Right ventricle myocardium inferior (tissue), 1 donor: ENCODE measurements at regions not wholly inside any gene's neighbourhood (a gene's known extent, or its start where the extent isn't known, plus 50 kb on each side); places are given as distances from the start of the nearest gene placed in this dataset.

Experiments used
- ATAC-seq: fragments of 200-7000 bp; cut with Tn5 transposase; one replicate; pipeline ENCODE4 v1.9.1; 2020; ENCODE audit warnings: mild to moderate bottlenecking, moderate library complexity
- DNase-seq: peaks from one replicate; pipeline ENCODE4 v3.0.0; 2021; ENCODE audit errors: missing footprints
- intact Hi-C: fragments of 100-400 bp; cut with DNase I; formaldehyde crosslinking; loops from one replicate; pipeline ENCODE4 v1.11.0; 2022
- donor health status: DM: no; HTN: yes; CAD: no; lungs with severe emphysema.

DNA sequence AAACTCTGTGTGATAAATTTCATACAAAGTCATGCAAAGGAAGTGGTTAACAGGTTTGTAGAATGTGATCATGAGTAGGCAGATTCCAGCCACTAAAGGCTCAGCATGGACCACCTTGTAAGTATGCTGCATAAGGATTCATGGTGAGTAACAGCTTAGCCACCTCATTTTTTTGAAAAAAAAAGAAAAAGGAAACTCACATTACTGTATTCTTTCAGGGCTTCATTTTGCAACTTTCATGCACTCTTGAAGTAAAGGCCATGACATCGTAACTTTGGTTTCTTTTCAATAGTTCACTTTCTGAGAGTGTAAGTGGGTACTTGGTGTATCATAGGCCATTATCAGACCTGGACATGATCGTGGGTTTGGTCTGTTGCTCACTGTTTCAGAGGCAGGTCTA is 175.1 kb downstream of the PCSK1 start:
- DNase-seq = no peak
- intact Hi-C loops = no loop called here
- no peak for ATAC-seq

- ATAC-seq (peak; percentile 28), DNase-seq (peak; percentile 20)
- intact Hi-C loops = no loop called here
Observed at GRCh38 chr5:96256795-96257470, 176.1 kb downstream of the PCSK1 start.

GRCh38 chr5:96254980-96255691 is 177.9 kb downstream of the PCSK1 start:
- intact Hi-C loops = no loop called here
- no peak for ATAC-seq

DNA sequence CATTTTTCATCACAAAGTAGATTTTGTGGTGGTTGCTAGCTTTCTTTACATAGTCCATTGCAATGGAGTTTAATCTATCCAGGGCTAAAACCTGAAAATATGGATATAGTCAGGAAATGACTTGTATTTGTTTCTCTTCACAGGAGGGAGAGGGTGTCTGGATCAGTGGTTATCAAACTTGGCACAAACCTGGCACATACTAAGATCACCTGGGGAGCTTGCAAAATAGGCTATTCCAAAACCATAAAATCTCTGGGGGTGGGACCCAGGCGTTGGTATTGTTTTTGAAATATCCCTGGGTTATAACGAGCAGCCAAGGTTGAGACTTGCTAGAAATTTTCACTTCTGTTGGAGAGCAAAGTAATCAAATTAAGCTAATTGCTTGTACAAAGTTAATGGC is 179.9 kb downstream of the PCSK1 start:
- DNase-seq = no peak
- ATAC-seq = no peak
- intact Hi-C loops = no loop called here

More at GRCh38 chr5:96254980-96255691, 177.9 kb downstream of the PCSK1 start:
- DNase-seq = no peak

DNA sequence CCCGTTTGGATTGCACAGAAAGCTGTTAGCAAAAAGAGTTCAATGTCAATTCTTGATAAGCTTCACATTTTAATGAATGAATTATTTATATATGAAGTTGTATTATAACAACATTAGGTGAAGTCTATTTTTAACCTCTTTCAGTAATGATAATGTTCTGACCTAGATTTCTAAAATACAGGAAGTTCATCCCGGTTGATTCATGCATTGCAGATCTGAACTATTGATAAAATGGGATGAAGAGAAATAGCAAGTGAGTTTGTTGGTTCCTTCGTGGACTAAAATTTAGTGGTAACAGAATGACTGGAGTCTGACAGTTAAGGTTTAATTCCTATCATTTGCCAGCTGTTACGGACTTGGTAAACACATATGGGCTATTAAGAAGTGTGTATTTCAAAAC is 180.5 kb downstream of the PCSK1 start:
- no peak for ATAC-seq
- intact Hi-C loops = no loop called here
- DNase-seq = no peak

DNA sequence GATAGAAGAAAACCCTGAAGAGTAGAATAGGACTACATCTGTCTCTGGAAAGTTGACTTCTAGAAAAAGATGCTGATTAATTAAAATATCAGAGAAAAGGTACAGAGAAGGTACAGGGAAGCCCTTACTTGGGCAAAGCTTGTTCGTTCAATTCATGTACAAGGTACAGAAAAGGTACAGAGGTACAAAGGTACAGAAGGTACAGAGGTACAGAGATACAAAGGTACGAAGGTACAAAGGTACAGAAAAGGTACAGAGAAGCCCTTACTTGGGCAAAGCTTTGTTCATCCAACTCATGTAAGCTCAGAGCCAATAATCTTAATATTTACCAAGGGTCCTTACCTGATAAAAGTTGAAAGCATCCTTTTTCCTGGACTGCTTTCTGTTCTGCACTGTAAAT is 182.3 kb downstream of the PCSK1 start:
- DNase-seq (no peak), ATAC-seq (no peak)
- intact Hi-C loops = no loop called here

DNA sequence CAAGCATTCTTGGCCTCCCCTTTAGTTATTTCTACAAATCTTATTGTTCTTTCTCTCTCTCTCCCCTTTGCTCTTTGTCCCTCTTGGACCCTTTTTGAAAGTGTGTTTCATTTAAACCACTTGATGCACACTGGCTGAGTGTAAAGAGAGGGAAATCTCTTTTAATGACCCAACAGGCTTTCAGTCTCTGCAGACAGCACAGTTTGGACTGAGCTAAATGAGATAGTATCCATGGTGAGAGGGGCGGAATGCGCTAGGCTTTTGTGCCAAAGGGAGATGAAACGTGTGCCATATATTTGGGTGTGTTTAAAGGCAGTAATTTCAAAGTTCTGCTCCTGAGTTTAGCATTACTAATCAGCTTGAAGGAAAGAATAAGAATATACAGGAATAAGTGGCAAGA is 184.9 kb downstream of the PCSK1 start:
- intact Hi-C loops = loop anchor here (5.0 kb wide), 3 partner anchors 44 to 391 kb away; no protein-coding TSS in a partner anchor
- DNase-seq (no peak), ATAC-seq (peak; percentile 53)

- intact Hi-C loops = loop anchor here (5.0 kb wide), 3 partner anchors 45 to 390 kb away; no protein-coding TSS in a partner anchor
- no peak for DNase-seq
- peak; percentile 32 for ATAC-seq
Observed at GRCh38 chr5:96247708-96248107, 185.3 kb downstream of the PCSK1 start.

- intact Hi-C loops = loop anchor here (5.0 kb wide), 3 partner anchors 45 to 390 kb away; no protein-coding TSS in a partner anchor
- DNase-seq = no peak
- ATAC-seq = peak; percentile 91
Observed at GRCh38 chr5:96247097-96247701, 185.8 kb downstream of the PCSK1 start.

DNA sequence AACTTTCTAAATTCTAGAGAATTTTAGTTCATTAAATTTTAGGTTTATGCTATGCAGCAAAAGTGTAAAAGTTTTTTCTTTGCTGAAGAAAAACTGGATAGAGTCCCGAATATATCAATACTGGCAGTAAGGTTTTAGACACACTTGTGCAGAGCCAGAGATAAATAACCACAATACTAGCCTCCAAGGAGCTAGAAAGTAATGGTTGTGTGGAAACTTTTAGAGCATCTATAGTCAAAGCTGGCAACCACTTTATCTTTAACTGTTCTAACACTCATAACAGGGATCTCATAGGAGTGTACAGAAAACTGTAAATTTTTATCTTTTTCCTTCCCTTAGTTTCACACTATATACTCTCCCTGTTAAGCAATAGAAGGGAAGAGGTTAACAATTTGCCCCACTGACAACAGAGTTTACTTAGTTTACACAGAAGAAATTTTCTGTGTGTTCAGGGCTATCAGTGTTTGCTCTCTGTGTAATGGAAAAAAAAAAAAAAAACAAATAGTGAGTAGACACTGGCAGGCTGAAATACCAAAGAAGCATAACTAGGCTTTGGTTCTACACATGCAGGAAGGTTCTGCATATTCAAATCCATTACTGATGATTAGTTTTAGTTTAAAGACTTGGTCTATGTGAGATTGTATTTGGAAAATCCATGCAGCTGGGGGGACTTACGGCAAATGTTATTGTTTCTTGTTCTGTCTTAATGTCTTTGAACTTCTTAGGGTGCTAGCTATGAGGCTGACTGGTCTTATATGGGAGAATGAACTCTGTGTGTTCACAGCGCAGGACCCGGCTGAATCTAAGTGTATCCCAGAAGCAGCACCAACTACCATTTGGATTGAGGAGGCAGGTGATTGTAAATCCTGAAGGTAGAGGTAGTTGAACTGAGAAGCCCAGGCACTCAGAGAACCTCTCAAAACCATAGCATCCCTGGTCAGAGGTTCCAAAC is 187.6 kb downstream of the PCSK1 start:
- no peak for ATAC-seq
- no peak for DNase-seq
- intact Hi-C loops = loop anchor here (5.0 kb wide), 3 partner anchors 47 to 388 kb away; no protein-coding TSS in a partner anchor

DNA sequence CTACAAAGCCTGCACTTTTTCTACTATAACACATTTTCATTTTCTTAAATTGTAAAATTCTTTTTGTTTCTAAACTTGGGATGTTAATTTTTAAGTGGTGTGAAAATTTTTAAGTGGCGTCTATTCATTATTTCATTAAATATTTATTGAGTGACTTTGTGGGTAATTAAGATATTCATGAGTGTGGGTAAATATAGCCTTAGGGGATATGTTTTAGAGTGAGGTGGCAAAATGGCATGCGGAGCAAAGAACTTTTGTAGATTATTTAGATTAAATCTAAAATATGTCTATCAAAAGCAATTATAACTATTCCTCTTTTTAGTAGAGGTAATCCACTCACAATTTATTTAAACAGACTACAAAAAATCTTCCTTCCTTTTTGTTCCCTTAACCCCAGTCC is 188.4 kb downstream of the PCSK1 start:
- intact Hi-C loops = loop anchor here (5.0 kb wide), 3 partner anchors 48 to 387 kb away; no protein-coding TSS in a partner anchor
- ATAC-seq = no peak

DNA sequence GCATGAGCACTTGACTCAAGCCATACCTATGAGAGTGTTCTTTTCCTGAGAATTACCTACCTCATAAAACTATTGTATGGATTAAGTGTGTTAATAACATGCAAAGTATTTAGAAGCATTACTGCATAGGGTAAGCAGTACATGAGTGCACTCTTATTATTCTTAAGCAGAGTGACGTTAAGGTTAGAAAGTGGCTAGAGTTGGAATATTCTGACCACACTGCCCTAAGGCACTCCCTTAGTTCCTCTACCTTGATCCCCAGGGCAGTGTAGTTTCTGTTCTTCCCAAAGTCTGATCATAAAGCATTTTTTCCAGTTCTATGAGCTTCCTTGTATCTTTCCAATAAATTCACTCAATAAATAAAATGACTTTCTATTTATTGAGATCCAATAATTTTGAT is 189.2 kb downstream of the PCSK1 start:
- DNase-seq = no peak
- no peak for ATAC-seq
- intact Hi-C loops = no loop called here

More for the DNA sequence above, 188.4 kb downstream of the PCSK1 start:
- no peak for DNase-seq

GRCh38 chr5:96243203-96243602 is 189.8 kb downstream of the PCSK1 start:
- intact Hi-C loops = no loop called here
- no peak for DNase-seq
- no peak for ATAC-seq

DNA sequence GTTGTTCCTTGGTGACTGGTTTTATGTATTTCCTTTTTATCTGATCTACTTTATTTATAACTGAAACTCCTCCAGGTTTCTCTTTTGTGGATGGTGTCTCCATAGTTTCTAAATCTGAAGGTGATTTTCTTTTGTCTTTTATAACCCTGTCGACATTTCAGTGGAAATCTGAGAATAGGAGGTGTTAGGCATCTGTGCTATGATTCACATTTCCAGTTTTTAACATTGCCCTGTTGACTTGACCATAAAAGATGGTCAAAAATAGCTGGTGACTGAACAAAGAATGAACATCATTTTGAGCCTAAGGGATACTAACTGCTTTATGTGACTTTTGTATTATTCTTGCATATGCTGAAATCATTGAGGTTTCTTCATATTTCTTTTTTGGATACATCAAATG is 190.5 kb downstream of the PCSK1 start:
- no peak for ATAC-seq
- DNase-seq = no peak
- intact Hi-C loops = no loop called here

DNA sequence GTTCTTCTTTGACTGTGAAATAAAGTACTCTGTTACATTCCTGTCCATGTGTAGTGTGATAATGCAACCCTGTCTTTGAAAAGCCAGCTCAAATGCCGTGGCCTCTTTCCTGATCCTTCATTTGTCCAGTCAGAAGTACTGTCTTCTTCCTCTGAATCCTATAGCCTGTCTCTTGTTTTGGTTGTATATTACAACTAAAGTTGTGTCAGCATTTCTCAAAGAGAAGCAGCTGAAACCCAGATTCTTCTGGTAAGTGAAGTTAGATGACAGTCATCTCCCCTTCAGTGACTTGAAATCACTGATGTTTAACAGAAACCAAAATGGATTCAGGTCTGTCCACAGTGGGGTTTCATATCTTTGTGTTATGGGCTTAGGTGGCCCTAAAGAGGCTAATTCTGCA is 196.2 kb downstream of the PCSK1 start:
- intact Hi-C loops = loop anchor here (10.0 kb wide), 1 partner anchor 272 kb away; the partner anchor contains the start of gene ELL2

DNA sequence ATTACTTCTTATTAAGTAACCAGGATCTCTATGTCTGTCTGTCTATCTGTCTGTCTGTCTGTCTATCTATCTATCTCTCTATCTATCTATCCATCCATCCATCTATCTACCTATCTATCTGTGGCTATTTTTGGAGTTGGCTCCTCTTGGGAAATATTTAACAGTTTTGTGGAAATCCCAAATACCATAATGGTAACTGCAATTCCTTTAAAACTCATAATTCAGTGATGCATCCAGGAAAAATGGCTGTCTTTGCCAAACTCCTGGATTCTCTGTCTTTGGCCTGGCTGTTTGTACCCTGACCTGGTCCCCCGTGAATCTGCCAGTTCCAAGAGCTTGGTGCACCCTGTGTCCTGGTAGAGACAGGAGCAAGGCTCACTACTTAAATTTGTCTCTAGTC is 197.0 kb downstream of the PCSK1 start:
- ATAC-seq (no peak), DNase-seq (no peak)
- intact Hi-C loops = loop anchor here (10.0 kb wide), 1 partner anchor 271 kb away; the partner anchor contains the start of gene ELL2

More for the DNA sequence above, 196.2 kb downstream of the PCSK1 start:
- DNase-seq = no peak
- ATAC-seq = no peak

- ATAC-seq = peak; percentile 93
- intact Hi-C loops = loop anchor here (10.0 kb wide), 1 partner anchor 270 kb away; the partner anchor contains the start of gene ELL2
- no peak for DNase-seq
Observed at GRCh38 chr5:96235008-96235910, 197.8 kb downstream of the PCSK1 start.
